HG03520 (cell line): ENCODE measurements at regions not wholly inside any gene's neighbourhood (a gene's known extent, or its start where the extent isn't known, plus 50 kb on each side); places are given as distances from the start of the nearest gene placed in this dataset.
"Not testable (repeated sequence)": the region's sequence is repeated elsewhere in the genome, so short reads cannot be mapped to it uniquely, and the experiment has no call there.

Experiments used
- ATAC-seq: cut with Tn5 transposase; IDR thresholded peaks from one replicate; pipeline ENCODE4 v1.9.1; 2021; ENCODE audit warnings: mild to moderate bottlenecking, moderate library complexity; ENCODE audit not compliant: unreplicated experiment

- ATAC-seq: no peak
Measured at GRCh38 chr5:152184266-152184665, 220.8 kb downstream of the NMUR2 start.

- no peak for ATAC-seq
Measured at GRCh38 chr5:152181461-152181860, 223.6 kb downstream of the NMUR2 start.

- ATAC-seq: no peak
Measured at GRCh38 chr5:152178350-152178699, 226.8 kb downstream of the NMUR2 start.

GRCh38 chr5:152177626-152178349, 227.3 kb downstream of the NMUR2 start:
- no peak for ATAC-seq

GRCh38 chr5:152171888-152172287, 233.2 kb downstream of the NMUR2 start:
- no peak for ATAC-seq

- ATAC-seq: no peak
Measured at GRCh38 chr5:152170350-152170749, 234.7 kb downstream of the NMUR2 start.

- ATAC-seq: no peak
Measured at GRCh38 chr5:152164860-152165259, 240.2 kb upstream of the GLRA1 start.

GRCh38 chr5:152159894-152160293, 235.2 kb upstream of the GLRA1 start:
- not testable (repeated sequence) for ATAC-seq

- ATAC-seq: not testable (repeated sequence)
Measured at GRCh38 chr5:152154452-152154851, 229.8 kb upstream of the GLRA1 start.

GRCh38 chr5:152151940-152152339, 227.3 kb upstream of the GLRA1 start:
- ATAC-seq: no peak

GRCh38 chr5:152151113-152151512, 226.5 kb upstream of the GLRA1 start:
- ATAC-seq: no peak

GRCh38 chr5:152147286-152147685, 222.6 kb upstream of the GLRA1 start:
- ATAC-seq: no peak

- ATAC-seq: no peak
Measured at GRCh38 chr5:152146566-152146965, 221.9 kb upstream of the GLRA1 start.

GRCh38 chr5:152144556-152144955, 219.9 kb upstream of the GLRA1 start:
- ATAC-seq: no peak

GRCh38 chr5:152144030-152144429, 219.4 kb upstream of the GLRA1 start:
- no peak for ATAC-seq

GRCh38 chr5:152142840-152143469, 218.3 kb upstream of the GLRA1 start:
- ATAC-seq: peak; percentile 83

- no peak for ATAC-seq
Measured at GRCh38 chr5:152140347-152140746, 215.7 kb upstream of the GLRA1 start.

- no peak for ATAC-seq
Measured at GRCh38 chr5:152137063-152137462, 212.4 kb upstream of the GLRA1 start.

GRCh38 chr5:152136321-152136720, 211.7 kb upstream of the GLRA1 start:
- ATAC-seq: no peak

- ATAC-seq: no peak
Measured at GRCh38 chr5:152135827-152136226, 211.2 kb upstream of the GLRA1 start.

GRCh38 chr5:152125661-152126205, 201.1 kb upstream of the GLRA1 start:
- ATAC-seq: no peak

- ATAC-seq: no peak
Measured at GRCh38 chr5:152124409-152125041, 199.9 kb upstream of the GLRA1 start.
